ENCODE measurements at regions not wholly inside any gene's neighbourhood (a gene's known extent, or its start where the extent isn't known, plus 50 kb on each side); places are given as distances from the start of the nearest gene placed in this dataset.
"Not testable (repeated sequence)": the region's sequence is repeated elsewhere in the genome, so short reads cannot be mapped to it uniquely, and the experiment has no call there.

DNA sequence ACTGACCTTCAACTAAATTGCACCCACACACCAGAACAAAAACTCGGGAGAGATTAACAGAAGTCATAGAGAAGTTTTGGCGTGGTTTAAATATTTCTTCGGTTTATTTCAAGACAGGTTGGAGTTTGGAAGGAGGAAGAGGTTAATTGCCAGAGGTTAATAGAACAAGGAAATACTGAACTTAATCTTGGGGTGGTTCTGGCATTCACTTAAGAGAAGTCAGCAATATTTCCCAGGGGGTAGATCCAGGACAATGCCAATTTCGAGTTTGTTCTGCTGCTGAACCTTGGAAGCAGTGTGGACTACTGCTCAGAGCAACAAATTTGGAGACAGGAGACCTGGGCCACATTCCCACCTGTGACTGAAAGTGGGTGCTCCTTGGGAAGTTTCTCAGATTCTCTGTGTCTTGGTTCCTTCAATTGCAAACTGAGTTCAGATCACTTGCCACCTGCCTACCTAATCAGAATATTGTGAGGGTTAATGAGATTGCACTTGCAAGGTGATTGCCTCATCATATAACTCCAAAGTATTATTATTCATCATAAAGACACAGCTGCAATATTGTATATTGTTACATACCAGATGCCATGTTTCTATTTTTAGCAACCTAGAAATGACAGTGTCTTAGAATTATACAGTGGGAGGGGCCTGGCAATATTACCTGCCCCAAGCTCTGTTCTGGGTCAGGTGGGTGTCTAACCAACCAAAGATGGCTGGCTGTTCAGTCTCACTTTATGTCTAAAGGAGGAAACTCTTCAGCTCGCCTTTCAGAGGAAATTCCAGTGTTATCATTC is 217.4 kb downstream of the CDCA7 start:
- in situ Hi-C loops (cut with HindIII; ENCODE audit: low pct_ligation_motif_present, low sequenced_read_pairs): no loop called here
- Histone ChIP-seq H3K27me3 (replicated peaks) (no peaks in the 10 kb centered on the region), H3K4me3 (ENCODE audit: low read depth, low read length) (no peak overlapping the region), H3K27ac (no peak overlapping the region), H3K36me3 (replicated peaks) (no peaks in the 10 kb centered on the region)
- no peak for DNase-seq
- TF ChIP-seq, protein P1, sequence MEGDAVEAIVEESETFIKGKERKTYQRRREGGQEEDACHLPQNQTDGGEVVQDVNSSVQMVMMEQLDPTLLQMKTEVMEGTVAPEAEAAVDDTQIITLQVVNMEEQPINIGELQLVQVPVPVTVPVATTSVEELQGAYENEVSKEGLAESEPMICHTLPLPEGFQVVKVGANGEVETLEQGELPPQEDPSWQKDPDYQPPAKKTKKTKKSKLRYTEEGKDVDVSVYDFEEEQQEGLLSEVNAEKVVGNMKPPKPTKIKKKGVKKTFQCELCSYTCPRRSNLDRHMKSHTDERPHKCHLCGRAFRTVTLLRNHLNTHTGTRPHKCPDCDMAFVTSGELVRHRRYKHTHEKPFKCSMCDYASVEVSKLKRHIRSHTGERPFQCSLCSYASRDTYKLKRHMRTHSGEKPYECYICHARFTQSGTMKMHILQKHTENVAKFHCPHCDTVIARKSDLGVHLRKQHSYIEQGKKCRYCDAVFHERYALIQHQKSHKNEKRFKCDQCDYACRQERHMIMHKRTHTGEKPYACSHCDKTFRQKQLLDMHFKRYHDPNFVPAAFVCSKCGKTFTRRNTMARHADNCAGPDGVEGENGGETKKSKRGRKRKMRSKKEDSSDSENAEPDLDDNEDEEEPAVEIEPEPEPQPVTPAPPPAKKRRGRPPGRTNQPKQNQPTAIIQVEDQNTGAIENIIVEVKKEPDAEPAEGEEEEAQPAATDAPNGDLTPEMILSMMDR (IDR thresholded peaks at IDR 0.05; ENCODE audit: low read depth, low read length, missing control alignments): no peak

DNA sequence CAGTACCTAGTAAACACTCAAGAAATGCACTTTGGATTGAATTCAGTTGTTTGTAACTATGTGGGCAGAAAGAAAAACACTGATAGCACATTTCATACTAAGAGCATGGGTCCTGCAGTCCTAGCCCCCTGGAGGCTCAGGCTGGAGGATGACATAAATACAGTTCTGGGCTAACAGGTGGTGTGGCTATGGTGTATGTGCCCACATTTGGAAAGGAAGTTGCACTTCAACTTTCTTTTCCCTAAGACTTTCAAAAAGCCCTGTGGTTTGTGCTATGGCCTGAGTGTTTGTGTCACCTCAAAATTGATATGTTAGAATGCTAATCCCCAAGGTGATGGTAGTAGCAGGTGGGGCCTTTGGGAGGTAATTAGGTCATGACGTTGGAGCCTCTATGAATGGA is 218.2 kb downstream of the CDCA7 start:
- H3K4me3 ChIP-seq (ENCODE audit: low read depth, low read length): no peak overlapping the region
- TF ChIP-seq, protein P1 (IDR thresholded peaks at IDR 0.05; ENCODE audit: low read depth, low read length, missing control alignments): no peak
- in situ Hi-C loops (cut with HindIII; ENCODE audit: low pct_ligation_motif_present, low sequenced_read_pairs): no loop called here
- H3K27ac ChIP-seq: no peak overlapping the region
- no peak for DNase-seq
- no peaks in the 10 kb centered on the region for H3K27me3 ChIP-seq (replicated peaks)
- no peaks in the 10 kb centered on the region for H3K36me3 ChIP-seq (replicated peaks)

DNA sequence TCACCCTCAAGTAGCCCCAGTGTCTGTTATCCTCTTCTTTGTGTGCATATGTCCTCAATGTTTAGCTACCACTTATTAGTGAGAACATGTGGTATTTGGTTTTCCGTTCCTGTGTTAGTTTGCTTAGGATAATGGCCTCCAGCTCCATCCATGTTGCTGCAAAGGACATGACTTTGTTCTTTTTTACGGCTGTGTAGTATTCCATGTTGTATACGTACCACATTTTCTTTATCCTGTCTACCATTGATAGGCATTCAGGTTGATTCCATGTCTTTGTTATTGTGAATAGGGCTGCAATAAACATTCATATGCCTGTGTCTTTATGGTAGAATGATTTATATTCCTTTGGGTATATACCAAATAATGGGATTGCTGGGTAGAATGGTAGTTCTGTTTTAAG is 219.1 kb downstream of the CDCA7 start:
- in situ Hi-C loops (cut with HindIII; ENCODE audit: low pct_ligation_motif_present, low sequenced_read_pairs); H3K27me3 ChIP-seq (replicated peaks); H3K27ac ChIP-seq; H3K4me3 ChIP-seq (ENCODE audit: low read depth, low read length); H3K36me3 ChIP-seq (replicated peaks); DNase-seq: not testable (repeated sequence)

DNA sequence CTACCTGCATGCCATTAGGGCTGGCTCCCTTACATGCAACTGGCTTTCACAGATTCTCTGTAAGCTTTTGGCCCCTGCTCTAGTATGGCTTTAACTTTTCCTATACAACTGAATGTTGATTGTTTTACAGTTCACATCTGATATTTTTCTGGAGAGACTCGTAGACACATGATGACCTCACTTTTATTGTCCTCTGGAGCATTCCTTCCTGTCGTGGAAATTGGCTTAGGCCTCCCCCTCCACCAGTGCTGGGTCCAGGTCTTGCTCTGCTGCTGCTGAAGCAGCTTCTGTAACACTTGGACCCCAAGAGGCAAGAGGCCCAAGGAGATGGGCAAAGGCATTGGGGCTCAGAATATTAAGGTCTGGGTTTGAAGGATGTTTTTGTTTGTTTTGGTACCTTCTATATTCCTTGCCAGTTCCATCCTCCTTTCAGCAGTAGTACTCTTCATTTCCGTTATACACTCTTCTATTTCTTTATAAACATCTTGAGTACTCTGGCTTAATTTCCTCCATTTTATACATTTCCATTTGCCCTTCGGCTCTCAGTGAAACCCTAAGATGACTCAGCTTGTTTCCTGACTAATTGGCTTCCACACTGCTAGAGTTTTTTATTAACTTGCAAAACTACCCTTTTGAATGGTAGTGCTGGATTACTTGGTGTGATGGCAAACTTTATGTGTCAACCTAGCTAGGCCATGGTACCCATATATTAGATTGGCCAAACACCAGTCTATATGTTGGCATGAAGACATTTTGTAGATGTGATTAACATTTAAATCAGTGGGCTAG is 219.8 kb downstream of the CDCA7 start:
- in situ Hi-C loops (cut with HindIII; ENCODE audit: low pct_ligation_motif_present, low sequenced_read_pairs): no loop called here
- H3K27ac ChIP-seq: no peak overlapping the region
- no peaks in the 10 kb centered on the region for H3K36me3 ChIP-seq (replicated peaks)
- H3K4me3 ChIP-seq (ENCODE audit: low read depth, low read length): no peak overlapping the region
- DNase-seq: no peak
- H3K27me3 ChIP-seq (replicated peaks): no peaks in the 10 kb centered on the region
- TF ChIP-seq, protein P1 (IDR thresholded peaks at IDR 0.05; ENCODE audit: low read depth, low read length, missing control alignments): no peak

DNA sequence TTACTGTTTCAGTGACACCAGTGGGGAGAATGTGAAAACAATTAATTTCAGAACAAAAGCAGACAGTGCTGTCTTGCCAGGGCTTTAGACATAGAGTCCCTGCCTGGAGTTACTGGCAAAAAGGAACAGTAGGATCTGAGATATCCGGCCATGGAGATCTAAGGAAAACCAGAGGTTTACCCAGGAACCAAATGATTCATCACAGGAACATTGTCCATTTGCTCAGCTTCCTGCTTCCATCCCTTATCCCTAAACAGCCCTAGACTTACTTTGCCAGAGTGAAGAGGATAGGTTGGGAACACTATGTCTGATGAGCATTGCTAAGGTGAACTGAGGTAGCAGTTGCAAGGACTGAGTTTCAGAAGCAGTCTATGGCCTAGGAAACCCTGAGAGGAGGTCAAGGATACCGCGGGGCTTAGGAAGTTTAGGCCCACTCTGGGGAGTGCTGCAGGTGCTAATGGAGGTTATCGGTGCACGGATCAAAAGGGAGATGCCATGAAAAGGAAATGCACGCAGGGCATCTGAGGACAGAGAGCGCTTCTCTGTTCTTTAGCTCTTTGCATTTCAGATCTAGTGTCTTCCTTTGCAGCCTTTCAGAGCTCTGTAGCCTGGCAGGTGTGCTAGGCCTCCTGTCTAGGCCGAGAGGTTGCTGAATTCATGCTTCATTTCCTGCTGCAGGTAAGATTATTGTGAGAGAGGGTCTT is 223.9 kb downstream of the CDCA7 start:
- in situ Hi-C loops (cut with HindIII; ENCODE audit: low pct_ligation_motif_present, low sequenced_read_pairs): no loop called here
- H3K27ac ChIP-seq: no peak overlapping the region
- H3K36me3 ChIP-seq (replicated peaks): no peaks in the 10 kb centered on the region
- TF ChIP-seq, protein P1 (IDR thresholded peaks at IDR 0.05; ENCODE audit: low read depth, low read length, missing control alignments): no peak
- no peak overlapping the region for H3K4me3 ChIP-seq (ENCODE audit: low read depth, low read length)
- DNase-seq: no peak
- H3K27me3 ChIP-seq (replicated peaks): no peaks in the 10 kb centered on the region

DNA sequence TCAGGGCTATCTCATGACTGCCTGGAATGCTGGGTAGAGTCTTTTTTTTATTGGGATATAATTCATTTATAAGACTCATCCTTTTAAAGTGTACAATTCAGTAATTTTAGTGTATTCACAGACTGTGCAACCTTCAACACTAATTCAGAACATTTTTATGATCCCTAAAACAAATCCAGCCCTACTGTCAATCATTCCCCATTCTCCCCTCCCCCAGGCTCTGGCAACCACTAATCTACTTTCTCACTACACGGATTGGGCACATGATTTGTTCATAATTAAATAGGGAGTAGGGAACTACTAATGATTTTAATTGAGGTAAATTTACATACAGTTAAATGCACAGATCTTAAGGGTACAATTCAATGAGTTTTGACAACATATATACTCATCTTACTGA is 225.7 kb downstream of the CDCA7 start:
- TF ChIP-seq, protein P1 (IDR thresholded peaks at IDR 0.05; ENCODE audit: low read depth, low read length, missing control alignments): no peak
- in situ Hi-C loops (cut with HindIII; ENCODE audit: low pct_ligation_motif_present, low sequenced_read_pairs): no loop called here
- Histone ChIP-seq H3K27ac (no peak overlapping the region), H3K27me3 (replicated peaks) (no peaks in the 10 kb centered on the region), H3K4me3 (ENCODE audit: low read depth, low read length) (no peak overlapping the region), H3K36me3 (replicated peaks) (no peaks in the 10 kb centered on the region)
- no peak for DNase-seq
